Dendritic cell treated with granulocyte-macrophage colony-stimulating factor and Interleukin-4, amounts not matched to agents 40 ng/mL and 50 ng/mL, for 4 days (primary cell): ENCODE measurements at regions not wholly inside any gene's neighbourhood (a gene's known extent, or its start where the extent isn't known, plus 50 kb on each side); places are given as distances from the start of the nearest gene placed in this dataset.

Experiments
- H3K27ac Mint-ChIP-seq: one replicate; pipeline ENCODE4 v1.8.0; 2022; ENCODE audit warnings: mild to moderate bottlenecking, mixed read lengths
- H3K27me3 Mint-ChIP-seq: one replicate; pipeline ENCODE4 v1.8.0; 2022; ENCODE audit warnings: mild to moderate bottlenecking, mixed read lengths
- H3K36me3 Mint-ChIP-seq: one replicate; pipeline ENCODE4 v1.8.0; 2022; ENCODE audit warnings: low read depth, mixed read lengths
- H3K4me1 Mint-ChIP-seq: one replicate; pipeline ENCODE4 v1.8.0; 2022; ENCODE audit warnings: low read depth, mixed read lengths
- H3K4me3 Mint-ChIP-seq: one replicate; pipeline ENCODE4 v1.8.0; 2022; ENCODE audit warnings: mild to moderate bottlenecking, moderate library complexity, mixed read lengths
- H3K9me3 Mint-ChIP-seq: one replicate; pipeline ENCODE4 v1.8.0; 2022; ENCODE audit warnings: mixed read lengths
- intact Hi-C: fragments of 100-400 bp; cut with micrococcal nuclease; formaldehyde crosslinking; loops from one replicate; pipeline ENCODE4 v1.15.0; 2022

GRCh38 chr7:17131060-17131345 is 167.4 kb upstream of the AHR start:
- Mint-ChIP-seq H3K27ac (peak overlapping the region; percentile 50), H3K9me3 (no peaks in the 10 kb centered on the region), H3K4me3 (peak overlapping the region; percentile 30), H3K27me3 (no peaks in the 10 kb centered on the region), H3K36me3 (no peaks in the 10 kb centered on the region), H3K4me1 (peaks cover 53% of the 10 kb centered on the region)
- intact Hi-C loops = no loop called here

- H3K4me1 Mint-ChIP-seq = peaks cover 45% of the 10 kb centered on the region
- no peak overlapping the region for H3K27ac Mint-ChIP-seq
- H3K27me3 Mint-ChIP-seq = no peaks in the 10 kb centered on the region
- no peaks in the 10 kb centered on the region for H3K9me3 Mint-ChIP-seq
- no peak overlapping the region for H3K4me3 Mint-ChIP-seq
- intact Hi-C loops = no loop called here
- no peaks in the 10 kb centered on the region for H3K36me3 Mint-ChIP-seq
These were observed 166.3 kb upstream of the AHR start for GRCh38 chr7:17131983-17132655.

GRCh38 chr7:17132726-17133125 is 165.7 kb upstream of the AHR start:
- H3K36me3 Mint-ChIP-seq = no peaks in the 10 kb centered on the region
- H3K27ac Mint-ChIP-seq = no peak overlapping the region
- H3K27me3 Mint-ChIP-seq = no peaks in the 10 kb centered on the region
- no peak overlapping the region for H3K4me3 Mint-ChIP-seq
- H3K4me1 Mint-ChIP-seq = peaks cover 39% of the 10 kb centered on the region
- H3K9me3 Mint-ChIP-seq = no peaks in the 10 kb centered on the region
- intact Hi-C loops = no loop called here

- H3K9me3 Mint-ChIP-seq = no peaks in the 10 kb centered on the region
- H3K4me1 Mint-ChIP-seq = peaks cover 34% of the 10 kb centered on the region
- H3K36me3 Mint-ChIP-seq = no peaks in the 10 kb centered on the region
- intact Hi-C loops = no loop called here
- H3K4me3 Mint-ChIP-seq = no peak overlapping the region
- H3K27ac Mint-ChIP-seq = no peak overlapping the region
- H3K27me3 Mint-ChIP-seq = no peaks in the 10 kb centered on the region
These were observed 164.5 kb upstream of the AHR start for GRCh38 chr7:17133977-17134376.

- intact Hi-C loops = no loop called here
- Mint-ChIP-seq H3K9me3 (no peaks in the 10 kb centered on the region), H3K4me1 (peaks cover 36% of the 10 kb centered on the region), H3K27me3 (no peaks in the 10 kb centered on the region), H3K27ac (no peak overlapping the region), H3K36me3 (no peaks in the 10 kb centered on the region), H3K4me3 (no peak overlapping the region)
These were observed 163.7 kb upstream of the AHR start for GRCh38 chr7:17134786-17135185.

GRCh38 chr7:17136126-17136525 is 162.3 kb upstream of the AHR start:
- H3K27ac Mint-ChIP-seq = no peak overlapping the region
- no peak overlapping the region for H3K4me3 Mint-ChIP-seq
- intact Hi-C loops = no loop called here
- no peaks in the 10 kb centered on the region for H3K27me3 Mint-ChIP-seq
- no peaks in the 10 kb centered on the region for H3K36me3 Mint-ChIP-seq
- H3K4me1 Mint-ChIP-seq = peaks cover 25% of the 10 kb centered on the region
- H3K9me3 Mint-ChIP-seq = no peaks in the 10 kb centered on the region

GRCh38 chr7:17139081-17139480 is 159.4 kb upstream of the AHR start:
- Mint-ChIP-seq H3K27me3 (no peaks in the 10 kb centered on the region), H3K9me3 (no peaks in the 10 kb centered on the region), H3K4me3 (no peak overlapping the region), H3K4me1 (peaks cover 38% of the 10 kb centered on the region), H3K27ac (no peak overlapping the region), H3K36me3 (no peaks in the 10 kb centered on the region)
- intact Hi-C loops = no loop called here

GRCh38 chr7:17140406-17140805 is 158.0 kb upstream of the AHR start:
- H3K27me3 Mint-ChIP-seq = no peaks in the 10 kb centered on the region
- H3K9me3 Mint-ChIP-seq = no peaks in the 10 kb centered on the region
- H3K36me3 Mint-ChIP-seq = no peaks in the 10 kb centered on the region
- H3K27ac Mint-ChIP-seq = no peak overlapping the region
- H3K4me3 Mint-ChIP-seq = no peak overlapping the region
- H3K4me1 Mint-ChIP-seq = peaks cover 35% of the 10 kb centered on the region
- intact Hi-C loops = loop anchor here (5.0 kb wide), 1 partner anchor 68 kb away; no protein-coding TSS in a partner anchor

GRCh38 chr7:17142831-17143541 is 155.5 kb upstream of the AHR start:
- Mint-ChIP-seq H3K4me3 (no peak overlapping the region), H3K36me3 (no peaks in the 10 kb centered on the region), H3K9me3 (no peaks in the 10 kb centered on the region), H3K4me1 (peaks cover 46% of the 10 kb centered on the region), H3K27me3 (no peaks in the 10 kb centered on the region), H3K27ac (peak overlapping the region; percentile 85)
- intact Hi-C loops = loop anchor here (2.0 to 5.0 kb wide), 2 partner anchors 20 to 71 kb away; no protein-coding TSS in a partner anchor

GRCh38 chr7:17144322-17144721 is 154.1 kb upstream of the AHR start:
- no peaks in the 10 kb centered on the region for H3K27me3 Mint-ChIP-seq
- H3K4me3 Mint-ChIP-seq = no peak overlapping the region
- no peaks in the 10 kb centered on the region for H3K9me3 Mint-ChIP-seq
- intact Hi-C loops = loop anchor here (1.0 to 5.0 kb wide), 2 partner anchors 8 to 72 kb away; no protein-coding TSS in a partner anchor
- H3K4me1 Mint-ChIP-seq = peaks cover 51% of the 10 kb centered on the region
- H3K36me3 Mint-ChIP-seq = no peaks in the 10 kb centered on the region
- H3K27ac Mint-ChIP-seq = peak overlapping the region; percentile 85

- Mint-ChIP-seq H3K4me1 (peaks cover 65% of the 10 kb centered on the region), H3K27ac (no peak overlapping the region), H3K36me3 (no peaks in the 10 kb centered on the region), H3K4me3 (no peak overlapping the region), H3K27me3 (no peaks in the 10 kb centered on the region), H3K9me3 (no peaks in the 10 kb centered on the region)
- intact Hi-C loops = no loop called here
These were observed 151.8 kb upstream of the AHR start for GRCh38 chr7:17146621-17147020.

GRCh38 chr7:17147409-17147808 is 151.0 kb upstream of the AHR start:
- Mint-ChIP-seq H3K9me3 (no peaks in the 10 kb centered on the region), H3K27me3 (no peaks in the 10 kb centered on the region), H3K27ac (peak overlapping the region; percentile 41), H3K36me3 (no peaks in the 10 kb centered on the region), H3K4me3 (no peak overlapping the region), H3K4me1 (peaks cover 72% of the 10 kb centered on the region)
- intact Hi-C loops = no loop called here

- Mint-ChIP-seq H3K36me3 (no peaks in the 10 kb centered on the region), H3K9me3 (no peaks in the 10 kb centered on the region), H3K27me3 (no peaks in the 10 kb centered on the region), H3K4me1 (peaks cover 66% of the 10 kb centered on the region), H3K27ac (peak overlapping the region; percentile 56), H3K4me3 (no peak overlapping the region)
- intact Hi-C loops = loop anchor here (5.0 kb wide), 2 partner anchors 37 to 82 kb away; no protein-coding TSS in a partner anchor
These were observed 148.4 kb upstream of the AHR start for GRCh38 chr7:17150018-17150417.

GRCh38 chr7:17152721-17153120 is 145.7 kb upstream of the AHR start:
- Mint-ChIP-seq H3K27ac (peak overlapping the region; percentile 89), H3K9me3 (no peaks in the 10 kb centered on the region), H3K4me3 (peak overlapping the region; percentile 50), H3K36me3 (no peaks in the 10 kb centered on the region), H3K27me3 (no peaks in the 10 kb centered on the region), H3K4me1 (peaks cover 56% of the 10 kb centered on the region)
- intact Hi-C loops = loop anchor here (1.0 to 5.0 kb wide), 4 partner anchors 8 to 146 kb away; partner anchors contain the start of gene AHR
